Activated CD4-positive, alpha-beta memory T cell treated with anti-CD3 and anti-CD28 coated beads for 36 hours (primary cell): ENCODE measurements at regions not wholly inside any gene's neighbourhood (a gene's known extent, or its start where the extent isn't known, plus 50 kb on each side); places are given as distances from the start of the nearest gene placed in this dataset.

ENCODE experiments used
- CTCF ChIA-PET: fragments of 350-600 bp; sonication (Branson Sonifier 250); formaldehyde crosslinking; loops from one replicate; lab custom pipeline; 2021; ENCODE audit warnings: antibody characterized with exemption, inconsistent platforms; lab: Charles Lee
- POLR2A ChIA-PET: fragments of 350-600 bp; sonication (Branson Sonifier 250); formaldehyde crosslinking; loops from one replicate; lab custom pipeline; 2021; ENCODE audit warnings: antibody characterized with exemption; lab: Charles Lee
- DNase-seq: peaks from one replicate; pipeline ENCODE4 v3.0.0-alpha.2; 2020
- H3K27ac Mint-ChIP-seq: one replicate; pipeline ENCODE4 v1.8.0; 2021; ENCODE audit warnings: mixed read lengths
- H3K27me3 Mint-ChIP-seq: one replicate; pipeline ENCODE4 v1.8.0; 2021; ENCODE audit warnings: mixed read lengths
- H3K36me3 Mint-ChIP-seq: one replicate; pipeline ENCODE4 v1.8.0; 2021; ENCODE audit warnings: mixed read lengths
- H3K4me1 Mint-ChIP-seq: one replicate; pipeline ENCODE4 v1.8.0; 2021; ENCODE audit warnings: low read depth, mixed read lengths
- H3K4me3 Mint-ChIP-seq: one replicate; pipeline ENCODE4 v1.8.0; 2021; ENCODE audit warnings: mild to moderate bottlenecking, mixed read lengths
- H3K9me3 Mint-ChIP-seq: one replicate; pipeline ENCODE4 v1.8.0; 2021; ENCODE audit warnings: mixed read lengths
- intact Hi-C: fragments of 100-400 bp; cut with micrococcal nuclease; formaldehyde crosslinking; loops from one replicate; pipeline ENCODE4 v1.15.1; 2023

DNA sequence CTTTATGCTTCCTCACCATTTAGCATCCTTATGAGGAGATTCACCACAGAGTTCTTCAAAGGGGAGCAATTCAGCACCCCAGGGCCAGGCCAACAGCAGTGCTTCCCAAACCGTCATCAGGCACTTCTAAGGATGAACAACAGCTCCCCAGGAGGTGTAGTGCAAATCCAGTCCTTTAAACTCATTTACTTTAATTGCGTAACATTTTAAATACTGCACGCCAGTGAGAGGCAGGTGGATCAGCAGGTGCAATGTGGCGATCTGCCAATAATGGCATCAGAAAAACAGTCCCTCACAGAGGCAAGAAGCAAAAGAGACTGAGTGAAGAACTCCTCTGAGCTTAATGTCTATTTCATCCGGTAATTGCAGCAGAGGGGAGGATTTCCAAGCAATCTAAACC, 770.9 kb upstream of the FOXG1 start:
- H3K27me3 Mint-ChIP-seq = no peaks in the 10 kb centered on the region
- H3K27ac Mint-ChIP-seq = no peak overlapping the region
- ChIA-PET CTCF (no interaction called here), POLR2A (no interaction called here)
- no peak overlapping the region for H3K4me3 Mint-ChIP-seq
- H3K4me1 Mint-ChIP-seq = no peaks in the 10 kb centered on the region
- DNase-seq = no peak
- intact Hi-C loops = no loop called here
- no peaks in the 10 kb centered on the region for H3K36me3 Mint-ChIP-seq
- H3K9me3 Mint-ChIP-seq = peaks cover 10% of the 10 kb centered on the region

DNA sequence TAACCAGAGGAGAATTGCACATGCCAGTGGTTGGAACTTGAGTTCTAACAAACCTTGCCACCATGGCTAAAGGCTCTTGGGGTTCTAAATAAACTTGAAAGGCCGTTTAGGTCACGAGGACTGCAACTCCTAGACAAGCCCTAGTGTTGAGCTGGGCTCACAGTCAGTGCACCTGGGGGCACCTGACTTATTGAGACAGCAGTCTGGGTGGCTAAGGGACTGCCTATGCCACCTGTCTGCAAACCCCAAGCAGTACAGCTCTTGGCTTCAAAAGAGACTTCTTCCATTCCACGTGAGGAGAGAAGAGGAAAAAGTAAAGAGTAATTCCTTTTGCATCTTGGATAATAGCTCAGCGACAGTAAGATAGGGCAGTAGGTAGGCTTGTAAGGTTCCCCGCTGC, 765.6 kb upstream of the FOXG1 start:
- DNase-seq = no peak
- H3K4me3 Mint-ChIP-seq = no peak overlapping the region
- no peak overlapping the region for H3K27ac Mint-ChIP-seq
- ChIA-PET CTCF (no interaction called here), POLR2A (no interaction called here)
- no peaks in the 10 kb centered on the region for H3K27me3 Mint-ChIP-seq
- H3K36me3 Mint-ChIP-seq = no peaks in the 10 kb centered on the region
- intact Hi-C loops = no loop called here
- no peaks in the 10 kb centered on the region for H3K4me1 Mint-ChIP-seq
- H3K9me3 Mint-ChIP-seq = peaks cover 30% of the 10 kb centered on the region

DNA sequence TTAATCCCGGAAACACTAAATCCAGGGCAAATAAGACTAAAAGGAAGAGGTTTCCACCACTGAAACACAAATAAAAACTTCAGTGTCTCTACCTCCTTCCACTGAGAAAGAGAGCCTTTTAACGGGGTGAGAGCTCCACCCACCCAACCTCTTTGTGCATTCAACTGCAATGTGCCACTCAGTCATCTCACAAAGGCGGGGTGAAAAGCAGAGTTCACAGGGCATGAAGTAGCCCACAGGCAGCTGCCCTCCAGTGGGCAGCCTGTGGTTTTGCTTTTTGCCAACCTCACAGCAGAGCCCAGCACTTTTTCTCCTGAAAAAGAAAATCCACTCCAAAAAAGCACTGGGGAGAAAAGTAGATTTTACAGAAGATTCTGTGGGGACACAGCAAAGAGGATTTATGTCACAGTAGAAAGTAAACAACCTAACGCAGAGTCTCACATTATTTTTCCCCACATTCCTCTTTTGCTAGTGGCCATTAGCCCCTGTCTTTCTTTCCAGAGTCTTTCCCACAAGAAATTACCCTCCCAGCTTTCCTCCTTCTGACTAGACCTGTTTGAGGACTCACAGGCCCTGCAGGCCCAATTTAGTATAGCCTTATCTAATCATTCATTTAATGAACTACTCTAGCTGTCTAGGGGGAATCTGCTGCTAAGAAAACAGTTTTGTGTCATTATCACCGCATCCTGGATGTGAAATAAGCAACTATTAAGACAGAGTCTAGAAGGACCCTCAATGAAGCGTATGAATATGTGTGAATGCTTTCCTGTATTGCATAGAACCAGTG, 753.8 kb upstream of the FOXG1 start:
- DNase-seq = no peak
- Mint-ChIP-seq H3K36me3 (no peaks in the 10 kb centered on the region), H3K27me3 (no peaks in the 10 kb centered on the region), H3K27ac (no peak overlapping the region), H3K4me1 (no peaks in the 10 kb centered on the region), H3K9me3 (peaks cover 19% of the 10 kb centered on the region), H3K4me3 (no peak overlapping the region)
- ChIA-PET CTCF (no interaction called here), POLR2A (no interaction called here)
- intact Hi-C loops = no loop called here

DNA sequence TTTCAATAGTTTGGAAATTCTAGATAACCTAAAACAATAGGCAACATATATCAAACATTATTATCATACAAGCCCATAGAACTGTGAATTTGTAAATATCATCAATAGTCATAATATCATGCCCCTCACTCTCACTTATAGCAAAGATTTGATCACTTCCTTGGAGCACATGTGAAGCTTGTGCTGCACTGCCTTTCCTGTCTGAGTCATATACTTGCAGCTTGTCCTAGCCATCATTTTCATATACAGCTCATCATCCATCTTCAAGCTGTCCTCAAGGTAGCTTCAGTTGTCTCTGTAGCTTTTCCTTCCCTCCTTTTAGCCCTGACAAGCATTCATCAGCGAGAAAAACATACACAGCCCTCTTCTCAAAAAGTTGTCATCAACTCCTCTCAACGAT, 746.5 kb upstream of the FOXG1 start:
- Mint-ChIP-seq H3K27ac (no peak overlapping the region), H3K4me3 (no peak overlapping the region), H3K27me3 (no peaks in the 10 kb centered on the region), H3K36me3 (no peaks in the 10 kb centered on the region), H3K9me3 (peaks cover 24% of the 10 kb centered on the region), H3K4me1 (no peaks in the 10 kb centered on the region)
- POLR2A ChIA-PET = no interaction called here
- DNase-seq = no peak
- intact Hi-C loops = no loop called here
- CTCF ChIA-PET = no interaction called here

DNA sequence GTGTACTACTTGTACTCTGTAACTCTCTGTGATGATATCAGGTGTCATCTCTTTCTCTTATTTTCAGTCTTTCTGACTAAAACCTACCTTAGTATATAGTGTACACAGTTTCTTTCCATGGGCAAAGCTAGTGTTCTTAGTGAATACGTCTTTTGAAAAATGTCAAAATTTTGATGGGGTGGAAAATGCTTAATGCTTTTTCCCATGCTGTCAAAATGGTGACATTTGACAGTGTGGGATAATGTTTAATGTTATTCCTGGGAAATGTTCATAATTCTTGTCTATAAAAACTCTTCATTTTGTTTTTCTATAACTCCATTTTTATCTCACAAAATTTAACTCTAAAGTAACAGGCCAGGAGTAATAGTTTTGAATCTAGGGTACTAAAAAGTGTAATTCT, 742.7 kb upstream of the FOXG1 start:
- H3K9me3 Mint-ChIP-seq = peaks cover 18% of the 10 kb centered on the region
- no peaks in the 10 kb centered on the region for H3K27me3 Mint-ChIP-seq
- ChIA-PET CTCF (no interaction called here), POLR2A (no interaction called here)
- no peak overlapping the region for H3K27ac Mint-ChIP-seq
- DNase-seq = no peak
- no peak overlapping the region for H3K4me3 Mint-ChIP-seq
- H3K4me1 Mint-ChIP-seq = no peaks in the 10 kb centered on the region
- intact Hi-C loops = no loop called here
- no peaks in the 10 kb centered on the region for H3K36me3 Mint-ChIP-seq

GRCh38 chr14:28052251-28052650, 714.3 kb upstream of the FOXG1 start:
- DNase-seq = no peak
- POLR2A ChIA-PET = no interaction called here
- intact Hi-C loops = no loop called here
- no peaks in the 10 kb centered on the region for H3K4me1 Mint-ChIP-seq
- H3K27ac Mint-ChIP-seq = no peak overlapping the region
- peaks cover 37% of the 10 kb centered on the region for H3K9me3 Mint-ChIP-seq
- CTCF ChIA-PET = interaction anchor here (0.6 kb wide), 1 partner anchor 10 kb away, joined by 3 read pairs; no protein-coding TSS in a partner anchor
- H3K27me3 Mint-ChIP-seq = no peaks in the 10 kb centered on the region
- H3K36me3 Mint-ChIP-seq = no peaks in the 10 kb centered on the region
- H3K4me3 Mint-ChIP-seq = no peak overlapping the region

GRCh38 chr14:28055008-28055407, 711.6 kb upstream of the FOXG1 start:
- ChIA-PET POLR2A (no interaction called here), CTCF (no interaction called here)
- no peak overlapping the region for H3K4me3 Mint-ChIP-seq
- no peaks in the 10 kb centered on the region for H3K27me3 Mint-ChIP-seq
- no peak for DNase-seq
- no peaks in the 10 kb centered on the region for H3K36me3 Mint-ChIP-seq
- H3K27ac Mint-ChIP-seq = no peak overlapping the region
- no peaks in the 10 kb centered on the region for H3K4me1 Mint-ChIP-seq
- peaks cover 37% of the 10 kb centered on the region for H3K9me3 Mint-ChIP-seq
- intact Hi-C loops = no loop called here

- DNase-seq = no peak
- H3K4me3 Mint-ChIP-seq = no peak overlapping the region
- no peaks in the 10 kb centered on the region for H3K27me3 Mint-ChIP-seq
- no peaks in the 10 kb centered on the region for H3K4me1 Mint-ChIP-seq
- ChIA-PET POLR2A (no interaction called here), CTCF (no interaction called here)
- H3K9me3 Mint-ChIP-seq = peaks cover 32% of the 10 kb centered on the region
- no peaks in the 10 kb centered on the region for H3K36me3 Mint-ChIP-seq
- no peak overlapping the region for H3K27ac Mint-ChIP-seq
- intact Hi-C loops = no loop called here
Measured at GRCh38 chr14:28057359-28058296, 709.0 kb upstream of the FOXG1 start.

DNA sequence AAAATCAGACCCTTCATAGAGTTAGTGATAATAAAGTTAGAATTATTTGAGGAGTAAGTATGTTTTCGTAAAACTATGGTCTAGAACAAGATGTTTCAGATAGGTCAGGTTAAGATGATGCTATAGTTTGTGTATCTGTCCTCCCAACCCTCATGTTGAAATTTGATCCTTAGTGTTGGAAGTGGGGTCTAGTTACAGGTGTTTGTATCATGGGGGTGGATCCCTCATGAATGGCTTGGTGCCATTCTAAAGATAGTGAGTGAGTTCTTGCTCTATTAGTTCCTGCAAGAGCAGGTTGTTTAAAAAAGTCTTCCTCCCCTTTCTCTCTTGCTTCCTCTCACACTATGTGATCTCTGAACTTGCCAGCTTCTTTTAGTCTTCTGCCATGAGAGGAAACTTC, 707.3 kb upstream of the FOXG1 start:
- Mint-ChIP-seq H3K4me3 (no peak overlapping the region), H3K27me3 (no peaks in the 10 kb centered on the region), H3K9me3 (peaks cover 37% of the 10 kb centered on the region), H3K27ac (no peak overlapping the region), H3K4me1 (no peaks in the 10 kb centered on the region), H3K36me3 (no peaks in the 10 kb centered on the region)
- ChIA-PET POLR2A (no interaction called here), CTCF (no interaction called here)
- no peak for DNase-seq
- intact Hi-C loops = no loop called here

- no peaks in the 10 kb centered on the region for H3K36me3 Mint-ChIP-seq
- no peak overlapping the region for H3K4me3 Mint-ChIP-seq
- H3K27me3 Mint-ChIP-seq = no peaks in the 10 kb centered on the region
- H3K27ac Mint-ChIP-seq = no peak overlapping the region
- peaks cover 29% of the 10 kb centered on the region for H3K9me3 Mint-ChIP-seq
- ChIA-PET POLR2A (no interaction called here), CTCF (no interaction called here)
- no peaks in the 10 kb centered on the region for H3K4me1 Mint-ChIP-seq
- no peak for DNase-seq
- intact Hi-C loops = no loop called here
Measured at GRCh38 chr14:28061006-28061405, 705.6 kb upstream of the FOXG1 start.

DNA sequence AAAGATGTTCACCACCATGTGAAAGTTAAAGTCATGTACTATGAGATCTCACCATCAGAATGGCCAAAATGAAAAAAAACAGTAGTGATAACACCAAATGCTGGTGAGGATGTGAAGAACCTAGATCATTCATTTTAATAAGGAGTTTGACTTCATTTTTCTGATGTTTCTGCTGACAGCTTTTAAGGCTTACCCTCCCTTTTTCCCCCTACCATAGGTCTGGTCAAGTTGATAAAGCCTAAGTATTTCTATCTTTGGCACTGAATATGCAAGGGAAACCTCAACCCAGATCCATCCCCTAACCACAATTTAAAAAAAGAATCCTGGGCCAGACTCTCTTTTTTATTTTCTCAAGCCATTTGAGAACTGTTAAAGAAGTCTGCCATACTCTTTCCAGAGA, 689.6 kb upstream of the FOXG1 start:
- Mint-ChIP-seq H3K9me3 (peaks cover 36% of the 10 kb centered on the region), H3K36me3 (no peaks in the 10 kb centered on the region), H3K27ac (no peak overlapping the region), H3K4me1 (no peaks in the 10 kb centered on the region), H3K4me3 (no peak overlapping the region), H3K27me3 (no peaks in the 10 kb centered on the region)
- no peak for DNase-seq
- intact Hi-C loops = no loop called here
- CTCF ChIA-PET = no interaction called here
- POLR2A ChIA-PET = no interaction called here

DNA sequence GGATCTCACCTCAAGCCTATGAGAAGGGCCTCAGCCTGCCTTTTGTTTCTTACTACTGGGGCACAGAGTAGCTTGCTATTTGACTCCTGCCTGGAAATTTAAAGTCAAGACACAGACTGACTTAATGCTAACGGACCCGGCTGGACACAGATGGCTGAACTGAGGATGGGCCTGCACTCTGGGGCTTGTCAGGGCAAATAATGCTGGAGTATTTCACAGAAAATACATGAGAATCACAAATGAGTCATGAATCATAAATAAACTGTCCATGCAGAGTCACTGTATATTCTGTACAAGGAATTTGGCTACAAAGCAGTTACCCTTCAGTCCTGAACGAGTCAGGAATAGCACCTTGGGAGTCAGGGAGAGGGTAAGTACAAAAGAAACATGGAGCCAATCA, 683.2 kb upstream of the FOXG1 start:
- ChIA-PET POLR2A (no interaction called here), CTCF (no interaction called here)
- H3K27me3 Mint-ChIP-seq = no peaks in the 10 kb centered on the region
- DNase-seq = no peak
- intact Hi-C loops = no loop called here
- no peak overlapping the region for H3K4me3 Mint-ChIP-seq
- H3K9me3 Mint-ChIP-seq = peaks cover 13% of the 10 kb centered on the region
- H3K36me3 Mint-ChIP-seq = no peaks in the 10 kb centered on the region
- no peaks in the 10 kb centered on the region for H3K4me1 Mint-ChIP-seq
- no peak overlapping the region for H3K27ac Mint-ChIP-seq
